Fibroblast of lung (primary cell): ENCODE measurements at regions not wholly inside any gene's neighbourhood (a gene's known extent, or its start where the extent isn't known, plus 50 kb on each side); places are given as distances from the start of the nearest gene placed in this dataset.

Experiments used
- CTCF ChIP-seq, 2 donors: IDR thresholded peaks in 1 of 2; conservative IDR thresholded peaks in 1 of 2; 1 replicate in 1 of 2; 2 replicates in 1 of 2; pipeline ENCODE4 v1.5.1; 2011 to 2012; ENCODE audit warnings: low read length in 2 of 2, control low read depth in 1 of 2, inconsistent platforms in 1 of 2, low read depth in 1 of 2, mild to moderate bottlenecking in 1 of 2
- EZH2 ChIP-seq: IDR thresholded peaks from 2 replicates; pipeline ENCODE4 v1.5.1; 2012; ENCODE audit warnings: low read length, control low read depth, mild to moderate bottlenecking; ENCODE audit errors: missing control alignments

DNA sequence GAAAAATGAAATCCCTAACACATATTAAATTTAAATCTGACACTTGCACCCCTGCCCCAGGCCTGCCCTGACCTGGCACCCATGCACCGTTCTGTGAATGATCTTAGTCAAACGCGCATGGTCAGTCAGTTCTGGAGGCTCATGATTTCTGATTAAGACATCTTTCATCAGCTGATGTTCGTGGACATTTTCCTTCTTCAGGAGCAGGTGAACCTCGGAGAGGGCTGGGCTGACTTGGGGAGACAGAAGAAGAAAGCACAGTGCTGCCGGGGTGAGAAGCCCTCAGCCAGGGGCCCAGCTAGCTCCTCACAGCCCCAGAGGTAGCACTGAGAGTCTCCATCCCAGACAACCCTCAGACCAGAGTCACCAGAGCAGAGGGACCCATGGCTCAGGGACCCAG is 134.5 kb upstream of the AJAP1 start:
- TF ChIP-seq CTCF (conservative IDR thresholded peaks at IDR 0.05 in 1 of 2, IDR thresholded peaks at IDR 0.05 in 1 of 2; ENCODE audit: low read depth in 1 of 2, low read length in 2 of 2): no peak
- no peak for TF ChIP-seq EZH2
